KMS-11 (cell line): ENCODE measurements at regions not wholly inside any gene's neighbourhood (a gene's known extent, or its start where the extent isn't known, plus 50 kb on each side); places are given as distances from the start of the nearest gene placed in this dataset.
"Not testable (repeated sequence)": the region's sequence is repeated elsewhere in the genome, so short reads cannot be mapped to it uniquely, and the experiment has no call there.

Experiments
- H2AFZ ChIP-seq: fragments of 200-600 bp; sonication (generic); 2 replicates; pipeline ENCODE4 v1.6.1; 2016; ENCODE audit warnings: antibody characterized with exemption, mixed run types, low read depth
- H3K27ac ChIP-seq: fragments of 200-600 bp; sonication (generic); 2 replicates; pipeline ENCODE4 v1.6.1; 2016; ENCODE audit warnings: mild to moderate bottlenecking, mixed run types
- H3K27me3 ChIP-seq: fragments of 200-600 bp; sonication (generic); 2 replicates; pipeline ENCODE4 v1.6.1; 2017; ENCODE audit warnings: mild to moderate bottlenecking, low read depth, mixed run types, moderate library complexity; ENCODE audit not compliant: insufficient read depth
- H3K36me3 ChIP-seq: fragments of 200-600 bp; sonication (generic); 2 replicates; pipeline ENCODE4 v1.6.1; 2017; ENCODE audit warnings: mild to moderate bottlenecking, mixed run types; ENCODE audit not compliant: insufficient read depth
- H3K4me1 ChIP-seq: fragments of 200-600 bp; sonication (generic); 2 replicates; pipeline ENCODE4 v1.6.1; 2016; ENCODE audit warnings: mild to moderate bottlenecking, low read depth, mixed run types; ENCODE audit not compliant: poor library complexity, severe bottlenecking
- H3K4me2 ChIP-seq: fragments of 200-600 bp; sonication (generic); 2 replicates; pipeline ENCODE4 v1.7.0; 2016; ENCODE audit warnings: mild to moderate bottlenecking, mixed run types
- H3K4me3 ChIP-seq: fragments of 200-600 bp; sonication (generic); IDR thresholded peaks from 2 replicates; pipeline ENCODE4 v1.6.1; 2017; ENCODE audit warnings: low read depth, low read length, mixed read lengths; ENCODE audit not compliant: insufficient read depth
- H3K79me2 ChIP-seq: fragments of 200-600 bp; sonication (generic); 2 replicates; pipeline ENCODE4 v1.6.1; 2016; ENCODE audit warnings: low read depth, mixed run types; ENCODE audit not compliant: insufficient read depth
- H3K9ac ChIP-seq: fragments of 200-600 bp; sonication (generic); 2 replicates; pipeline ENCODE4 v1.6.1; 2016; ENCODE audit warnings: mild to moderate bottlenecking, mixed run types
- H4K20me1 ChIP-seq: fragments of 200-600 bp; sonication (generic); 2 replicates; pipeline ENCODE4 v1.6.1; 2016; ENCODE audit warnings: mild to moderate bottlenecking, mixed run types; ENCODE audit not compliant: insufficient read depth
- CTCF ChIP-seq: fragments of 200-600 bp; sonication (generic); conservative IDR thresholded peaks from 2 replicates; pipeline ENCODE4 v1.6.1; 2017; ENCODE audit warnings: low read depth, mild to moderate bottlenecking, antibody characterized with exemption, low read length, moderate library complexity, mixed read lengths

GRCh38 chr1:116844775-116845174 is 64.9 kb upstream of the PTGFRN start:
- H3K4me3 ChIP-seq, result no peak overlapping the region
- no peak for TF ChIP-seq CTCF

GRCh38 chr1:116847190-116847589 is 62.5 kb upstream of the PTGFRN start:
- H3K79me2 ChIP-seq, result no peaks in the 10 kb centered on the region
- H3K27me3 ChIP-seq, result no peaks in the 10 kb centered on the region
- H3K36me3 ChIP-seq, result no peaks in the 10 kb centered on the region
- no peaks in the 10 kb centered on the region for H4K20me1 ChIP-seq
- H3K27ac ChIP-seq, result no peak overlapping the region
- H3K4me3 ChIP-seq, result no peak overlapping the region
- no peak overlapping the region for H3K4me2 ChIP-seq
- no peak overlapping the region for H2AFZ ChIP-seq
- no peak overlapping the region for H3K9ac ChIP-seq
- TF ChIP-seq CTCF, result no peak
- H3K4me1 ChIP-seq, result no peaks in the 10 kb centered on the region

More at GRCh38 chr1:116844775-116845174, 64.9 kb upstream of the PTGFRN start:
- Histone ChIP-seq H4K20me1 (no peaks in the 10 kb centered on the region), H3K27ac (no peak overlapping the region), H2AFZ (no peak overlapping the region), H3K4me1 (no peaks in the 10 kb centered on the region), H3K9ac (no peak overlapping the region), H3K4me2 (no peak overlapping the region), H3K79me2 (no peaks in the 10 kb centered on the region), H3K36me3 (no peaks in the 10 kb centered on the region), H3K27me3 (no peaks in the 10 kb centered on the region)

GRCh38 chr1:116847688-116848531 is 61.8 kb upstream of the PTGFRN start:
- no peak overlapping the region for H2AFZ ChIP-seq
- no peaks in the 10 kb centered on the region for H3K79me2 ChIP-seq
- no peaks in the 10 kb centered on the region for H3K4me1 ChIP-seq
- no peak overlapping the region for H3K27ac ChIP-seq
- H3K36me3 ChIP-seq, result no peaks in the 10 kb centered on the region
- H3K9ac ChIP-seq, result no peak overlapping the region
- no peak for TF ChIP-seq CTCF
- no peak overlapping the region for H3K4me2 ChIP-seq
- H3K27me3 ChIP-seq, result no peaks in the 10 kb centered on the region
- no peaks in the 10 kb centered on the region for H4K20me1 ChIP-seq
- no peak overlapping the region for H3K4me3 ChIP-seq

GRCh38 chr1:116850436-116850835 is 59.3 kb upstream of the PTGFRN start:
- TF ChIP-seq CTCF, result no peak
- no peak overlapping the region for H3K9ac ChIP-seq
- H3K27ac ChIP-seq, result no peak overlapping the region
- H3K4me1 ChIP-seq, result peaks cover 23% of the 10 kb centered on the region
- no peak overlapping the region for H2AFZ ChIP-seq
- H4K20me1 ChIP-seq, result no peaks in the 10 kb centered on the region
- no peaks in the 10 kb centered on the region for H3K79me2 ChIP-seq
- H3K27me3 ChIP-seq, result no peaks in the 10 kb centered on the region
- H3K36me3 ChIP-seq, result no peaks in the 10 kb centered on the region
- H3K4me3 ChIP-seq, result no peak overlapping the region
- no peak overlapping the region for H3K4me2 ChIP-seq

GRCh38 chr1:116851189-116851588 is 58.5 kb upstream of the PTGFRN start:
- not testable (repeated sequence) for H3K27me3 ChIP-seq, H4K20me1 ChIP-seq, H2AFZ ChIP-seq, H3K4me2 ChIP-seq, H3K36me3 ChIP-seq, H3K4me3 ChIP-seq, H3K79me2 ChIP-seq, H3K9ac ChIP-seq, H3K27ac ChIP-seq
- peaks cover 24% of the 10 kb centered on the region for H3K4me1 ChIP-seq
